ENCODE measurements at regions not wholly inside any gene's neighbourhood (a gene's known extent, or its start where the extent isn't known, plus 50 kb on each side); places are given as distances from the start of the nearest gene placed in this dataset.

GRCh38 chr9:126017758-126018157, 270.6 kb downstream of the PBX3 start:
- DNase-seq (ENCODE audit: low read depth), result no peak
- H3K4me3 ChIP-seq (replicated peaks; ENCODE audit: low read depth, low read length), result no peak overlapping the region
- no peak for TF ChIP-seq CTCF (IDR thresholded peaks at IDR 0.05; ENCODE audit: low read length, missing control alignments)

GRCh38 chr9:126020836-126021235, 273.7 kb downstream of the PBX3 start:
- TF ChIP-seq CTCF (IDR thresholded peaks at IDR 0.05; ENCODE audit: low read length, missing control alignments), result no peak
- no peak overlapping the region for H3K4me3 ChIP-seq (replicated peaks; ENCODE audit: low read depth, low read length)
- DNase-seq (ENCODE audit: low read depth), result no peak

GRCh38 chr9:126023962-126024361, 276.8 kb downstream of the PBX3 start:
- no peak for DNase-seq (ENCODE audit: low read depth)
- no peak overlapping the region for H3K4me3 ChIP-seq (replicated peaks; ENCODE audit: low read depth, low read length)
- no peak for TF ChIP-seq CTCF (IDR thresholded peaks at IDR 0.05; ENCODE audit: low read length, missing control alignments)

GRCh38 chr9:126024581-126025230, 277.5 kb downstream of the PBX3 start:
- DNase-seq (ENCODE audit: low read depth), result no peak
- no peak for TF ChIP-seq CTCF (IDR thresholded peaks at IDR 0.05; ENCODE audit: low read length, missing control alignments)
- no peak overlapping the region for H3K4me3 ChIP-seq (replicated peaks; ENCODE audit: low read depth, low read length)

GRCh38 chr9:126025991-126026390, 278.8 kb downstream of the PBX3 start:
- no peak for DNase-seq (ENCODE audit: low read depth)
- H3K4me3 ChIP-seq (replicated peaks; ENCODE audit: low read depth, low read length), result no peak overlapping the region
- no peak for TF ChIP-seq CTCF (IDR thresholded peaks at IDR 0.05; ENCODE audit: low read length, missing control alignments)

GRCh38 chr9:126027566-126027965, 280.4 kb downstream of the PBX3 start:
- DNase-seq (ENCODE audit: low read depth), result no peak
- TF ChIP-seq CTCF (IDR thresholded peaks at IDR 0.05; ENCODE audit: low read length, missing control alignments), result no peak
- H3K4me3 ChIP-seq (replicated peaks; ENCODE audit: low read depth, low read length), result no peak overlapping the region

GRCh38 chr9:126028746-126029145, 281.6 kb downstream of the PBX3 start:
- TF ChIP-seq CTCF (IDR thresholded peaks at IDR 0.05; ENCODE audit: low read length, missing control alignments), result no peak
- no peak overlapping the region for H3K4me3 ChIP-seq (replicated peaks; ENCODE audit: low read depth, low read length)
- no peak for DNase-seq (ENCODE audit: low read depth)
